Endothelial cell (in vitro differentiated cells): ENCODE measurements at regions not wholly inside any gene's neighbourhood (a gene's known extent, or its start where the extent isn't known, plus 50 kb on each side); places are given as distances from the start of the nearest gene placed in this dataset.
A peak's percentile ranks its signal among the peaks of the same experiment; 100 is the strongest.

Experiments used
- DNase-seq: peaks from one replicate; pipeline ENCODE4 v3.0.0; 2021; ENCODE audit warnings: low spot score
- H3K27ac Mint-ChIP-seq: one replicate; pipeline ENCODE4 v1.8.0; 2021; ENCODE audit warnings: mixed read lengths, inconsistent platforms; ENCODE audit not compliant: unreplicated experiment
- H3K27me3 Mint-ChIP-seq: one replicate; pipeline ENCODE4 v1.8.0; 2021; ENCODE audit warnings: mild to moderate bottlenecking, moderate library complexity, mixed read lengths, inconsistent platforms; ENCODE audit not compliant: unreplicated experiment
- H3K36me3 Mint-ChIP-seq: one replicate; pipeline ENCODE4 v1.8.0; 2021; ENCODE audit warnings: mild to moderate bottlenecking, low read depth, mixed read lengths, inconsistent platforms; ENCODE audit not compliant: unreplicated experiment
- H3K4me1 Mint-ChIP-seq: one replicate; pipeline ENCODE4 v1.8.0; 2021; ENCODE audit warnings: mild to moderate bottlenecking, mixed read lengths, inconsistent platforms; ENCODE audit not compliant: unreplicated experiment
- H3K4me3 Mint-ChIP-seq: one replicate; pipeline ENCODE4 v1.8.0; 2021; ENCODE audit warnings: mild to moderate bottlenecking, mixed read lengths, inconsistent platforms; ENCODE audit not compliant: unreplicated experiment
- H3K9me3 Mint-ChIP-seq: one replicate; pipeline ENCODE4 v1.8.0; 2021; ENCODE audit warnings: mixed read lengths, inconsistent platforms; ENCODE audit not compliant: unreplicated experiment
- TF ChIP-seq, protein P1 (sequence below): fragments of 200-600 bp; sonication (generic); IDR thresholded peaks from one replicate; pipeline ENCODE4 v1.5.0; 2021; ENCODE audit warnings: antibody characterized with exemption; ENCODE audit not compliant: unreplicated experiment

DNA sequence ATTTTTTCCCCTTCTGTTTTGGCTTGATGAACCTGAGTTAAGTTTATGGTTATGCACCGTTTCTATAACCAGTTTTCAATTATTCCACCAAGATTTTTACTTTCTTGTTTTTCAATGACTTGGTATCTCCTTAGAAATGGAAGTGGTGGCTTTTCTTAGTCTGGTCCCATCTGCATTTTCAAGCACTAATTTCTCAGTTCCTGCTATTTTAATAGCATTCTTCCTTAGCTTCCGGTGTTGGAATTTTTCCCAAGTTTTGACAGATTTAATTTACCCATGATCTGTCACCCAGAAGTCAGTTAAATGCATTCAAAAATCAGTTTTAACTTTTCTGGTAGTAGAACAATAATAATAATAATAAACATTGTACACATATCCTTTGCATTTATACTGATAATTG is 184.6 kb upstream of the OLFM3 start:
- TF ChIP-seq, protein P1, sequence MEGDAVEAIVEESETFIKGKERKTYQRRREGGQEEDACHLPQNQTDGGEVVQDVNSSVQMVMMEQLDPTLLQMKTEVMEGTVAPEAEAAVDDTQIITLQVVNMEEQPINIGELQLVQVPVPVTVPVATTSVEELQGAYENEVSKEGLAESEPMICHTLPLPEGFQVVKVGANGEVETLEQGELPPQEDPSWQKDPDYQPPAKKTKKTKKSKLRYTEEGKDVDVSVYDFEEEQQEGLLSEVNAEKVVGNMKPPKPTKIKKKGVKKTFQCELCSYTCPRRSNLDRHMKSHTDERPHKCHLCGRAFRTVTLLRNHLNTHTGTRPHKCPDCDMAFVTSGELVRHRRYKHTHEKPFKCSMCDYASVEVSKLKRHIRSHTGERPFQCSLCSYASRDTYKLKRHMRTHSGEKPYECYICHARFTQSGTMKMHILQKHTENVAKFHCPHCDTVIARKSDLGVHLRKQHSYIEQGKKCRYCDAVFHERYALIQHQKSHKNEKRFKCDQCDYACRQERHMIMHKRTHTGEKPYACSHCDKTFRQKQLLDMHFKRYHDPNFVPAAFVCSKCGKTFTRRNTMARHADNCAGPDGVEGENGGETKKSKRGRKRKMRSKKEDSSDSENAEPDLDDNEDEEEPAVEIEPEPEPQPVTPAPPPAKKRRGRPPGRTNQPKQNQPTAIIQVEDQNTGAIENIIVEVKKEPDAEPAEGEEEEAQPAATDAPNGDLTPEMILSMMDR: no peak
- H3K27ac Mint-ChIP-seq: no peak overlapping the region
- no peaks in the 10 kb centered on the region for H3K27me3 Mint-ChIP-seq
- H3K9me3 Mint-ChIP-seq: no peaks in the 10 kb centered on the region
- H3K4me1 Mint-ChIP-seq: no peaks in the 10 kb centered on the region
- DNase-seq: no peak
- no peaks in the 10 kb centered on the region for H3K36me3 Mint-ChIP-seq
- H3K4me3 Mint-ChIP-seq: no peak overlapping the region

DNA sequence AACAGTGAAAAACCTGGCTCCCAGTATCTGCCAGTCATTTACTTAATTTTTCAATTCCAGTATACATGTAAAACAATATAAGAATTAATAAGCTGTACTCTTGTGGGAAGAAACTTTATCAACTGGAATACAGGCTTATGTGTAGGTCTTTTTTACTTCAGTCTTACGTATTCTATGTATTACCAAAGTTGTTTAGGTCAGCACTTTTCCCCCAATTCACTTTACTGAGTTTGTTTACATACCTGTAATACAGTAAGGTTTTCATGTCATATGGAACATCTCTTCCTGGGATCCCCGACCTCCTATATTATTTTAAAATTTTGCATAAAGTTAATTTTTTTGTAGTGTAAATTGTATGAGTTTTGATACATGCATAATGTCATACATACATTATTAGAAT is 181.8 kb upstream of the OLFM3 start:
- H3K4me3 Mint-ChIP-seq: no peak overlapping the region

DNA sequence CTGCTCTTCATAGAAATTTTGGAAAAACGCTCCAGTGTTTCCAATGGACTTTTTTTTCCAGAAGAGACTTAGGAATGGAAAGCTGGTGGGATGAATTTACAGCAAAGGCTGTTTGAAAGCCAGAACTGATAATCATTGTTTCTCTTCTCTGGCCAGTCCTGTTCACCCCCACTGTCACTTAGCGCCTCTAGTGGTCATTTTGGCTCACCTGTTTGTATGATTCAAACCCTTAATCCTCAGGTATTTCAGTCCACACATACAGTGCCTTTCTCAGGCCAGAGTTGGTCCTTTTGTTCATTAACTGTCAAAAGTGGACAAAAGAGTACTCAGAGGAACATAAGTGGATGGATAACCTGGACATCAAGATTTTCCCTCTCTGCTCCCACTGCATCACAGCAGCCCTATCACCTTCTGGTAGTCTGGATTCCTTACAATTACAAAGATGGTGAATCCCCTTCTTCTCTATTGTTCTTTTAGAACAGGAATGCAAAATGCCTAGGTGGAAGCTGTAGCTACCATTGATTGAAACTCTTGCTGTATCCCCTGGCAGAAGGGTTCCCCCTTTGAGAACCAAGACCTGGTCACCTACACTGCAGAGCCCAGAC is 177.6 kb upstream of the OLFM3 start:
- Mint-ChIP-seq H3K36me3 (no peaks in the 10 kb centered on the region), H3K4me3 (no peak overlapping the region), H3K9me3 (no peaks in the 10 kb centered on the region), H3K27me3 (no peaks in the 10 kb centered on the region), H3K27ac (no peak overlapping the region), H3K4me1 (no peaks in the 10 kb centered on the region)
- DNase-seq: peak; percentile 17
- TF ChIP-seq, protein P1: peak; percentile 50

More for the DNA sequence above, 181.8 kb upstream of the OLFM3 start:
- no peak overlapping the region for H3K27ac Mint-ChIP-seq
- H3K36me3 Mint-ChIP-seq: no peaks in the 10 kb centered on the region
- DNase-seq: no peak
- TF ChIP-seq, protein P1: no peak
- no peaks in the 10 kb centered on the region for H3K4me1 Mint-ChIP-seq
- H3K27me3 Mint-ChIP-seq: no peaks in the 10 kb centered on the region
- H3K9me3 Mint-ChIP-seq: no peaks in the 10 kb centered on the region

DNA sequence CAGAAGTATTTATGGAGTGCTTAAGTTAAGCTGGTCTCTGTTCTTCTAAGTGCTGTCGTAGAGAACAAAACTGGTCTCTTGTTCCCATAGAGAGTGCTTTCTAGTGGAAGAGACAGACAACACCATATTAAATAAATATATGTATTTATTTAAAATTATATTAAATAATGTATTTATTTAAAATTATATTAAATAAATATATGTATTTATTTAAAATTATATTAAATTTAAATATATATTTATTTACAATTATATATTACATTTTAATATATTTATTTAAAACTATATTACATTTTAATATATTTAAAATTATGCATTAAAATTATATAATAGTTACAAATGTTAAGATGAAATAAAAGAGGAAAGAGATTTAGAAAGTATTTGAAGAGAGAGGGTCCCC is 175.5 kb upstream of the OLFM3 start:
- Mint-ChIP-seq H3K4me1 (no peaks in the 10 kb centered on the region), H3K27me3 (no peaks in the 10 kb centered on the region), H3K27ac (no peak overlapping the region), H3K9me3 (no peaks in the 10 kb centered on the region), H3K36me3 (no peaks in the 10 kb centered on the region), H3K4me3 (no peak overlapping the region)
- TF ChIP-seq, protein P1: no peak
- no peak for DNase-seq

DNA sequence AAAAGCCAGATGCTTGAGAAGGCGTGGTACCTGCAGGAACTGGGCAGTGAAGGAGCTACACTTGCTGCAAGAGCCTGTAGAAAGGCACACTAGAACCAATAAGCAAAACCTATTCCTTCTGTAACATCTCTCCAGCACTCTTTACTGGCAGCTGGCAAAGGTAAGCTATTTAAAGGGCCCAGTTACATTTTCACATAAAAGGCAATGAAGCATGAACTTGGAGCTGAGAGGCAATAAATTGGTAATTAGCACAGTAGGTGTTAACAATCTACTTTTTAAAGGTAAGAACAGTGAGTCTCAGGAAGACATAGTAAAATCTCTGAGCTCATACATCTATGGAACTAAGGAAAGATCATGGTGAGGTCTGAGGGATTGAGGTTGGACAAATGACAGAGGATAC is 167.1 kb upstream of the OLFM3 start:
- no peaks in the 10 kb centered on the region for H3K9me3 Mint-ChIP-seq
- H3K27ac Mint-ChIP-seq: no peak overlapping the region
- DNase-seq: no peak

More for the DNA sequence above, 167.1 kb upstream of the OLFM3 start:
- H3K4me1 Mint-ChIP-seq: peaks cover 2% of the 10 kb centered on the region
- TF ChIP-seq, protein P1: no peak
- H3K27me3 Mint-ChIP-seq: no peaks in the 10 kb centered on the region
- no peaks in the 10 kb centered on the region for H3K36me3 Mint-ChIP-seq
- H3K4me3 Mint-ChIP-seq: no peak overlapping the region
